ENCODE measurements at regions not wholly inside any gene's neighbourhood (a gene's known extent, or its start where the extent isn't known, plus 50 kb on each side); places are given as distances from the start of the nearest gene placed in this dataset.

DNA sequence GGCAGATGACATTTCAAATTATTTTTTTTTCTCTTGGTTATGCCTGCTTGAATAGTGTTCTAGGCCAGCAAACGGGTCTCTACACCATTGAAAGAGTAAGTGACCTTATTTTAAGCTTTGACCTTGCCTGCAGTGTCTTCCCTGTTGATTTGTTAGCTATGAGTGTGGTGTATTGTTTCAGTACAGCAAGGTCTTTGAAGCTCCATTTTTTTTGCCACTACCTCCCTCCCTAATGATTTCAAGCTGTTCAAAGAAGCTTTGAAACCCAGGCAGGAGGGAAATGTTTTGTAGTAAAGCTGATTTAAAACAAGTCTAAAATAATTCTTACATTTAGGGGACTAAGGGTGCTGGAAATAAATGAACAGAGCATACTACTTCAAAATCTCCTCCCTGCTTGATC, 1249.8 kb downstream of the ROBO1 start:
- DNase-seq (ENCODE audit: low spot score in 2 of 2) = no peak
- Histone ChIP-seq H3K27me3 (no peaks in the 10 kb centered on the region), H3K36me3 (no peaks in the 10 kb centered on the region), H3K4me1 (peaks cover 0 to 2% of the 10 kb centered on the region in 2 donors), H3K27ac (no peak overlapping the region), H3K9me3 (no peaks in the 10 kb centered on the region), H3K4me3 (no peak overlapping the region)
- TF ChIP-seq, protein P1, sequence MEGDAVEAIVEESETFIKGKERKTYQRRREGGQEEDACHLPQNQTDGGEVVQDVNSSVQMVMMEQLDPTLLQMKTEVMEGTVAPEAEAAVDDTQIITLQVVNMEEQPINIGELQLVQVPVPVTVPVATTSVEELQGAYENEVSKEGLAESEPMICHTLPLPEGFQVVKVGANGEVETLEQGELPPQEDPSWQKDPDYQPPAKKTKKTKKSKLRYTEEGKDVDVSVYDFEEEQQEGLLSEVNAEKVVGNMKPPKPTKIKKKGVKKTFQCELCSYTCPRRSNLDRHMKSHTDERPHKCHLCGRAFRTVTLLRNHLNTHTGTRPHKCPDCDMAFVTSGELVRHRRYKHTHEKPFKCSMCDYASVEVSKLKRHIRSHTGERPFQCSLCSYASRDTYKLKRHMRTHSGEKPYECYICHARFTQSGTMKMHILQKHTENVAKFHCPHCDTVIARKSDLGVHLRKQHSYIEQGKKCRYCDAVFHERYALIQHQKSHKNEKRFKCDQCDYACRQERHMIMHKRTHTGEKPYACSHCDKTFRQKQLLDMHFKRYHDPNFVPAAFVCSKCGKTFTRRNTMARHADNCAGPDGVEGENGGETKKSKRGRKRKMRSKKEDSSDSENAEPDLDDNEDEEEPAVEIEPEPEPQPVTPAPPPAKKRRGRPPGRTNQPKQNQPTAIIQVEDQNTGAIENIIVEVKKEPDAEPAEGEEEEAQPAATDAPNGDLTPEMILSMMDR (IDR thresholded peaks at IDR 0.05) = no peak
- intact Hi-C loops (cut with DNase I) = no loop called here

DNA sequence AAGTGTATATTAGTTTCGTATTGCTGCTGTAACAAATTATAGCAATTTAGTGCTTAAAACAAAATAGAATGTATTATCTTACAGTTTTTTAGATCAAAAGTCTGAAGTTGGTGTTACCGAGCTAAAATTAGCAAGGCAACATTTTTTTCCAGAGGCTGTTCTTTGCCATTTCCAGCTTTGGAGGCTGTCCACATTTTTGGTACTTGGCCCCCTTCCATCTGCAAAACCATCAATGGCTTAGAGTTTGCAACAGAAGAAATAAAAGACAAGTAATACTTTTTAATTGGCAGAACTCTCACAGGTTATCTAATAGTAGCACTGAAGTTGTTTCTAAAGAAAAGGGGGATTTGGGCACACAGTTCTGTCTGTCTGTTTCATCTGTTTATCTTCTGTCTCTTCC, 1248.5 kb downstream of the ROBO1 start:
- Histone ChIP-seq H3K27ac (no peak overlapping the region), H3K36me3 (no peaks in the 10 kb centered on the region), H3K9me3 (no peaks in the 10 kb centered on the region), H3K4me1 (peaks cover 0 to 2% of the 10 kb centered on the region in 2 donors), H3K27me3 (no peaks in the 10 kb centered on the region), H3K4me3 (no peak overlapping the region)
- TF ChIP-seq, protein P1 (IDR thresholded peaks at IDR 0.05) = no peak
- intact Hi-C loops (cut with DNase I) = no loop called here
- DNase-seq (ENCODE audit: low spot score in 2 of 2) = no peak

DNA sequence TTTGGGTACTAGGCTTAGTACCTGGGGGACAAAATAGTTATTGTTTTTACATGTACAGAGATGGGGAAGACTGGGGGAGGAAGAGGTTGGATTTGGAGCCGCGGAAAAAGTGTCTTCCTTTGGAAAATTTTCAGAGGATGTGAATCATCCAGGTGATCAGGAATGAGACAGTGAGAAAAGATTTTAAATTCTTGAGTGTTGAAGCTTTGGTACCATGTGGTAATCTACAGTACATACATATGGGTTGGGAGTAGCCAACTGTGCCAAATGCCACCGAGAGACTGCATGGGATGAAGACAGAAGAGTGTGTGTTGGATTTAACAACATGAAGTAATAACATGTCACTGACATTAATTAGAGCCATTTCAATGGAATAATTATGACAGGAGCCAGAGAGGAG, 1238.2 kb downstream of the ROBO1 start:
- H3K4me3 ChIP-seq = no peak overlapping the region
- H3K27me3 ChIP-seq = no peaks in the 10 kb centered on the region
- no peak for DNase-seq (ENCODE audit: low spot score in 2 of 2)
- no peaks in the 10 kb centered on the region for H3K4me1 ChIP-seq
- no peaks in the 10 kb centered on the region for H3K9me3 ChIP-seq
- TF ChIP-seq, protein P1 (IDR thresholded peaks at IDR 0.05) = no peak
- H3K27ac ChIP-seq = no peak overlapping the region
- intact Hi-C loops (cut with DNase I) = no loop called here
- no peaks in the 10 kb centered on the region for H3K36me3 ChIP-seq

DNA sequence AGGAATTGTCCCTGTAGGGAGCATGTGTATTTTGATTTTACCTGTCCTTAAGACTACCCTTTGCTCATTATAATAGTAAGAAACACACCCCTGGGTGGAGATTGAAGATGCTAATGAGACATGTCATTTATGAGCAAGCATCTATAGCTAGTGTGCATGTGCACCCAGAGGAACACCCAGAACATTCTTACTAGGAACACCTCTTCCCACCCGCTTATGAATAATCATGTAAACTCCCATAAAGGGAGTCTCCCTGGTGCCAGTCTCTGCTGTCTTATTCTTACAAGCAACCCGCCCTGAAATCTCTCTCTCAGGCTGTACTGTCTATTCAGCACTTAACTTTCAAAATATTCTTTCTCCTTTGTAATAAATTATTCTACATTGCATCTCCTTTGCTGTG, 1227.3 kb downstream of the ROBO1 start:
- Histone ChIP-seq H3K27me3 (no peaks in the 10 kb centered on the region), H3K27ac (no peak overlapping the region), H3K36me3 (no peaks in the 10 kb centered on the region), H3K4me3 (no peak overlapping the region), H3K9me3 (no peaks in the 10 kb centered on the region), H3K4me1 (no peaks in the 10 kb centered on the region)
- intact Hi-C loops (cut with DNase I) = no loop called here
- TF ChIP-seq, protein P1 (IDR thresholded peaks at IDR 0.05) = no peak
- DNase-seq (ENCODE audit: low spot score in 2 of 2) = no peak

DNA sequence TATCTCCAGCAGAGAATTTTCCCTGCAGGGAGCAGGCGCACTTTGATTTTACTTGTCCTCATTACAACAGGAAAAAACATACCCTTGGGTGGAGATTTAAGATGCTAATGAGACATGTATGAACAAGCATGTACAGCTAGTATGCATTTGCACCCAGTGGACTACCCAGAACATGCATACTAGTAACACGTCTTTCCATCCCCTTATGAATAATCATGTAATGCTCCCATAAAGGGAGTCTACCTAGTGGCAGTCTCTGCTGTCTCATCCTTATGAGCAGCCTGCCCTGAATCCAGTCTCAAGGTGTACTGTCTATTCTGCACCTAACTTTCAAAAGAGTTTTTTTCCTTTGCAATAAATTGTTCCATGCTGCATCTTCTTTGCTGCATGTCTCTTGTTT, 1222.0 kb downstream of the ROBO1 start:
- Histone ChIP-seq H3K4me3 (no peak overlapping the region), H3K4me1 (no peaks in the 10 kb centered on the region), H3K27ac (no peak overlapping the region), H3K9me3 (no peaks in the 10 kb centered on the region), H3K27me3 (no peaks in the 10 kb centered on the region), H3K36me3 (no peaks in the 10 kb centered on the region)
- TF ChIP-seq, protein P1 (IDR thresholded peaks at IDR 0.05) = no peak
- no peak for DNase-seq (ENCODE audit: low spot score in 2 of 2)
- intact Hi-C loops (cut with DNase I) = no loop called here
